GM19455 (cell line): ENCODE measurements at regions not wholly inside any gene's neighbourhood (a gene's known extent, or its start where the extent isn't known, plus 50 kb on each side); places are given as distances from the start of the nearest gene placed in this dataset.

Source experiments
- ATAC-seq: cut with Tn5 transposase; IDR thresholded peaks from one replicate; pipeline ENCODE4 v1.9.1; 2021; ENCODE audit not compliant: unreplicated experiment

GRCh38 chr2:128733450-128733849, 414.8 kb upstream of the HS6ST1 start:
- ATAC-seq = no peak

GRCh38 chr2:128734521-128735295, 416.0 kb upstream of the HS6ST1 start:
- ATAC-seq = no peak

DNA sequence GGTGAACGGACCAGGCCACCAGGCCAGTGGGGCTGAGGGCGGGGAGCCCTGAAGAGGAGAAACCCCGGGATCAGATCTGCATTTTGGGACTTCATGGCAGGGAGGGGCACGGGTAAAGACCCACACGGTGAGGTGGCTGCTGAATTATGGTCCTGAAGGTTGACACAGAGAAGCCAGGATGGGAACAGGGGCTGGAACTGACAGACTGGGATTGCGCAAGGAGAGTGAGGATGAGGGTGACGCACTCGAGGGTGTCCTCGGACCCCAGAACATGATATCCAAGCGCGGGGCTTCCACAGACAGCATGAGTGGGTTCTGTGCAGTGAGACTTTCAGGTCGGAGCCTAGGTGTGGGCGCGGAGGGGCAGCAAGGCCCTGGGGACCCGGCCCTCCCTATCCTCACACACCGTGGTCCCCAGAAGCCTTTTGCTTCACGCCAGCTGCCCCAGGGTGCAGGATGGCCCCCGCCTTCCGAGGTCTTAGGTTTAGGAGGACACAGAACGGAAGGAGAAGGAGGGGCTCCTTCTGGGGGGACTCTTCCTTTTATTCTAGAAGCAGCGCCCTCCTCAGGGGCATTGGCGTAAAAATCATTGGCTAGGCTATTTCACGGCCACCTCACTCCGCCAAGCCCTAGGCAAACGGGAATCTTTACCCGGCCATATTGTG, 416.8 kb upstream of the HS6ST1 start:
- no peak for ATAC-seq

GRCh38 chr2:128736046-128736688, 417.5 kb upstream of the HS6ST1 start:
- no peak for ATAC-seq

- ATAC-seq = no peak
These were observed 418.2 kb upstream of the HS6ST1 start for GRCh38 chr2:128736689-128737545.

- ATAC-seq = no peak
These were observed 418.8 kb upstream of the HS6ST1 start for GRCh38 chr2:128737546-128737826.

- ATAC-seq = no peak
These were observed 419.9 kb upstream of the HS6ST1 start for GRCh38 chr2:128738446-128739110.

GRCh38 chr2:128742467-128742866, 423.8 kb upstream of the HS6ST1 start:
- no peak for ATAC-seq

GRCh38 chr2:128745946-128746345, 427.3 kb upstream of the HS6ST1 start:
- no peak for ATAC-seq

DNA sequence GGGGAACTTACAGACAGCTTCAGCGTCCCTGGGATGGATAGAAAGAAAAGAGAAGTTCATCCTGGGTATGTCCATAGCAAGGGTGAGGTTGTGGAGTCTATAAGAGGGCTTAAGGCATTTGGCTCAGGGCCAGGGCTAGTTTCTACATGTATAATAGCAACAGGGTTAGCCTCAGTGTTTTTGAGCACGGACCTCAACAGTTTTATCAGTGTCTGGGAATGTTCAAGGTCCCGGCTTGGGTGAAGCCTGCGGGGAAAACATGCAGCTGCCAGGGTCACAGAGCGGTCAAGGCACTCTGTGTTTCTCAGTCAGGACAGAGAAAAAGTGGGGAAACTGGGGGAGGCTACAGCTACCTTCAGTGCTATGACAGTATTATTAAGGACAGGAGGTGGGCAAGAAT, 427.7 kb upstream of the HS6ST1 start:
- ATAC-seq = no peak

- no peak for ATAC-seq
These were observed 429.7 kb upstream of the HS6ST1 start for GRCh38 chr2:128748336-128748735.

GRCh38 chr2:128748835-128749605, 430.4 kb upstream of the HS6ST1 start:
- ATAC-seq = no peak

GRCh38 chr2:128750328-128751165, 431.9 kb upstream of the HS6ST1 start:
- ATAC-seq = no peak

- no peak for ATAC-seq
These were observed 433.1 kb upstream of the HS6ST1 start for GRCh38 chr2:128751746-128752145.

- no peak for ATAC-seq
These were observed 434.1 kb upstream of the HS6ST1 start for GRCh38 chr2:128752691-128753263.

GRCh38 chr2:128753321-128753720, 434.7 kb upstream of the HS6ST1 start:
- ATAC-seq = no peak

- ATAC-seq = peak; percentile 10
These were observed 435.1 kb upstream of the HS6ST1 start for GRCh38 chr2:128753800-128754199.

DNA sequence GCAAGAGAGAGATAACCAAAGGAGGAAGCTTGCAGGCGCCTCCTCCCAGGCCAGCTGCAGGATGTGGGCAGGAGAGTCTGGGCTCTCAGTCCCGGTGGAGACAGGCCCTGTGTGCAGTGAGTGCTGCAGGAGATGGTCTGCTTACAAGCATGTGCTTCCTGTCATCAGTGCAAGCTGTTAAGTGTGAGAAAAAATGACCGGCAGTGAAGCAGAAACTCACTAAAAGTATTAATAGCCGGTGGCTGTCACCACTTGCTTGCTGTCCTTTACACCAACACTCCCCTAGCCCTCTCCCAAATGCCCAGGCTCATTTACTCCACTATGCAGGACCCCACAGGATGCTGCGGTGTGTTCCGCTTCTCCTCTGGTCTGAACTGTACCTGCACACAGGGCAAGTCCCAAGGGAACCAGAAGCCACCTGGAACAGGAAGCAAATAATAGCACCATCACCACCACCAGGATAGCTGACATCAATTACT, 435.6 kb upstream of the HS6ST1 start:
- ATAC-seq = peak; percentile 92
